Activated T-cell treated with anti-CD3 and anti-CD28 coated beads for 4 hours (primary cell): ENCODE measurements at regions not wholly inside any gene's neighbourhood (a gene's known extent, or its start where the extent isn't known, plus 50 kb on each side); places are given as distances from the start of the nearest gene placed in this dataset.

Experiments used
- DNase-seq: peaks from one replicate; pipeline ENCODE4 v3.0.0-alpha.2; 2020

GRCh38 chr2:129139380-129139779 is 820.7 kb upstream of the HS6ST1 start:
- no peak for DNase-seq

- DNase-seq: no peak
Measured at GRCh38 chr2:129142465-129142864, 823.8 kb upstream of the HS6ST1 start.

GRCh38 chr2:129144082-129144791 is 825.6 kb upstream of the HS6ST1 start:
- DNase-seq: no peak

- DNase-seq: no peak
Measured at GRCh38 chr2:129152514-129152913, 827.0 kb upstream of the RAB6C start.

GRCh38 chr2:129160879-129161278 is 818.6 kb upstream of the RAB6C start:
- no peak for DNase-seq

GRCh38 chr2:129164220-129164949 is 815.1 kb upstream of the RAB6C start:
- no peak for DNase-seq

- DNase-seq: no peak
Measured at GRCh38 chr2:129165006-129165405, 814.5 kb upstream of the RAB6C start.

- no peak for DNase-seq
Measured at GRCh38 chr2:129167456-129167855, 812.0 kb upstream of the RAB6C start.

GRCh38 chr2:129170570-129170969 is 808.9 kb upstream of the RAB6C start:
- no peak for DNase-seq

- DNase-seq: no peak
Measured at GRCh38 chr2:129174143-129174542, 805.3 kb upstream of the RAB6C start.

GRCh38 chr2:129175051-129175450 is 804.4 kb upstream of the RAB6C start:
- DNase-seq: no peak

GRCh38 chr2:129176375-129176774 is 803.1 kb upstream of the RAB6C start:
- no peak for DNase-seq

- no peak for DNase-seq
Measured at GRCh38 chr2:129178356-129178755, 801.1 kb upstream of the RAB6C start.

- DNase-seq: no peak
Measured at GRCh38 chr2:129179199-129179598, 800.3 kb upstream of the RAB6C start.

- DNase-seq: no peak
Measured at GRCh38 chr2:129180124-129180716, 799.2 kb upstream of the RAB6C start.

- no peak for DNase-seq
Measured at GRCh38 chr2:129181433-129181832, 798.0 kb upstream of the RAB6C start.

- DNase-seq: no peak
Measured at GRCh38 chr2:129181963-129182362, 797.5 kb upstream of the RAB6C start.

- DNase-seq: no peak
Measured at GRCh38 chr2:129187343-129187742, 792.1 kb upstream of the RAB6C start.

- no peak for DNase-seq
Measured at GRCh38 chr2:129188451-129188850, 791.0 kb upstream of the RAB6C start.

- no peak for DNase-seq
Measured at GRCh38 chr2:129189617-129190319, 789.7 kb upstream of the RAB6C start.

- DNase-seq: no peak
Measured at GRCh38 chr2:129190494-129190893, 789.0 kb upstream of the RAB6C start.

GRCh38 chr2:129191530-129191929 is 787.9 kb upstream of the RAB6C start:
- DNase-seq: no peak

GRCh38 chr2:129192117-129192516 is 787.3 kb upstream of the RAB6C start:
- no peak for DNase-seq

GRCh38 chr2:129192841-129193253 is 786.6 kb upstream of the RAB6C start:
- DNase-seq: no peak
